ENCODE measurements at regions not wholly inside any gene's neighbourhood (a gene's known extent, or its start where the extent isn't known, plus 50 kb on each side); places are given as distances from the start of the nearest gene placed in this dataset.

- no peaks in the 10 kb centered on the region for H3K79me2 ChIP-seq
- no peak overlapping the region for H3K4me3 ChIP-seq
- TF ChIP-seq EZH2phosphoT487 (IDR thresholded peaks at IDR 0.05; ENCODE audit: low read depth, severe bottlenecking, unreplicated experiment) (no peak), EZH2 (IDR thresholded peaks at IDR 0.05; ENCODE audit: borderline replicate concordance) (no peak)
- TF ChIP-seq, protein P1, sequence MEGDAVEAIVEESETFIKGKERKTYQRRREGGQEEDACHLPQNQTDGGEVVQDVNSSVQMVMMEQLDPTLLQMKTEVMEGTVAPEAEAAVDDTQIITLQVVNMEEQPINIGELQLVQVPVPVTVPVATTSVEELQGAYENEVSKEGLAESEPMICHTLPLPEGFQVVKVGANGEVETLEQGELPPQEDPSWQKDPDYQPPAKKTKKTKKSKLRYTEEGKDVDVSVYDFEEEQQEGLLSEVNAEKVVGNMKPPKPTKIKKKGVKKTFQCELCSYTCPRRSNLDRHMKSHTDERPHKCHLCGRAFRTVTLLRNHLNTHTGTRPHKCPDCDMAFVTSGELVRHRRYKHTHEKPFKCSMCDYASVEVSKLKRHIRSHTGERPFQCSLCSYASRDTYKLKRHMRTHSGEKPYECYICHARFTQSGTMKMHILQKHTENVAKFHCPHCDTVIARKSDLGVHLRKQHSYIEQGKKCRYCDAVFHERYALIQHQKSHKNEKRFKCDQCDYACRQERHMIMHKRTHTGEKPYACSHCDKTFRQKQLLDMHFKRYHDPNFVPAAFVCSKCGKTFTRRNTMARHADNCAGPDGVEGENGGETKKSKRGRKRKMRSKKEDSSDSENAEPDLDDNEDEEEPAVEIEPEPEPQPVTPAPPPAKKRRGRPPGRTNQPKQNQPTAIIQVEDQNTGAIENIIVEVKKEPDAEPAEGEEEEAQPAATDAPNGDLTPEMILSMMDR (IDR thresholded peaks at IDR 0.05; ENCODE audit: poor library complexity): no peak
- H4K20me1 ChIP-seq (ENCODE audit: insufficient read depth, poor library complexity, severe bottlenecking): no peaks in the 10 kb centered on the region
- DNase-seq (ENCODE audit: low spot score): no peak
- no peak overlapping the region for H2AFZ ChIP-seq
- no peaks in the 10 kb centered on the region for H3K27me3 ChIP-seq
- H3K9me3 ChIP-seq (ENCODE audit: low read depth): no peaks in the 10 kb centered on the region
- no peak overlapping the region for H3K27ac ChIP-seq
- no peak overlapping the region for H3K4me2 ChIP-seq
- no peaks in the 10 kb centered on the region for H3K9me2 ChIP-seq (replicated peaks; ENCODE audit: insufficient read depth)
- H3K36me3 ChIP-seq (replicated peaks; ENCODE audit: insufficient read depth, low read depth): no peaks in the 10 kb centered on the region
- H3K4me1 ChIP-seq (ENCODE audit: insufficient read depth): no peaks in the 10 kb centered on the region
Measured at GRCh38 chr4:96531836-96532235, 691.9 kb downstream of the PDHA2 start.

- DNase-seq (ENCODE audit: low spot score): no peak
- Histone ChIP-seq H3K9me3 (ENCODE audit: low read depth) (no peaks in the 10 kb centered on the region), H3K79me2 (no peaks in the 10 kb centered on the region), H3K4me1 (ENCODE audit: insufficient read depth) (no peaks in the 10 kb centered on the region), H4K20me1 (ENCODE audit: insufficient read depth, poor library complexity, severe bottlenecking) (no peaks in the 10 kb centered on the region), H3K9me2 (replicated peaks; ENCODE audit: insufficient read depth) (no peaks in the 10 kb centered on the region), H3K36me3 (replicated peaks; ENCODE audit: insufficient read depth, low read depth) (no peaks in the 10 kb centered on the region), H3K27ac (no peak overlapping the region), H3K4me2 (no peak overlapping the region), H3K27me3 (no peaks in the 10 kb centered on the region), H2AFZ (no peak overlapping the region), H3K4me3 (no peak overlapping the region)
- WGBS (ENCODE audit: low lambda C conversion rate, missing lambda C conversion rate): 100% methylated on average over 2 of the region's 2 CpGs
- TF ChIP-seq EZH2phosphoT487 (IDR thresholded peaks at IDR 0.05; ENCODE audit: low read depth, severe bottlenecking, unreplicated experiment): no peak
- TF ChIP-seq, protein P1 (IDR thresholded peaks at IDR 0.05; ENCODE audit: poor library complexity): no peak
- TF ChIP-seq EZH2 (IDR thresholded peaks at IDR 0.05; ENCODE audit: borderline replicate concordance): no peak
Measured at GRCh38 chr4:96543346-96543745, 703.5 kb downstream of the PDHA2 start.

- no peaks in the 10 kb centered on the region for H3K4me1 ChIP-seq (ENCODE audit: insufficient read depth)
- 96% methylated on average over 2 of the region's 2 CpGs for WGBS (ENCODE audit: low lambda C conversion rate, missing lambda C conversion rate)
- TF ChIP-seq EZH2 (IDR thresholded peaks at IDR 0.05; ENCODE audit: borderline replicate concordance): no peak
- TF ChIP-seq EZH2phosphoT487 (IDR thresholded peaks at IDR 0.05; ENCODE audit: low read depth, severe bottlenecking, unreplicated experiment): no peak
- TF ChIP-seq, protein P1 (IDR thresholded peaks at IDR 0.05; ENCODE audit: poor library complexity): no peak
- H3K9me2 ChIP-seq (replicated peaks; ENCODE audit: insufficient read depth): no peaks in the 10 kb centered on the region
- no peaks in the 10 kb centered on the region for H3K36me3 ChIP-seq (replicated peaks; ENCODE audit: insufficient read depth, low read depth)
- no peaks in the 10 kb centered on the region for H3K27me3 ChIP-seq
- no peak overlapping the region for H2AFZ ChIP-seq
- no peak for DNase-seq (ENCODE audit: low spot score)
- H3K9me3 ChIP-seq (ENCODE audit: low read depth): no peaks in the 10 kb centered on the region
- H3K4me3 ChIP-seq: no peak overlapping the region
- no peaks in the 10 kb centered on the region for H4K20me1 ChIP-seq (ENCODE audit: insufficient read depth, poor library complexity, severe bottlenecking)
- no peak overlapping the region for H3K4me2 ChIP-seq
- H3K27ac ChIP-seq: no peak overlapping the region
- H3K79me2 ChIP-seq: no peaks in the 10 kb centered on the region
Measured at GRCh38 chr4:96558466-96558865, 718.6 kb downstream of the PDHA2 start.

DNA sequence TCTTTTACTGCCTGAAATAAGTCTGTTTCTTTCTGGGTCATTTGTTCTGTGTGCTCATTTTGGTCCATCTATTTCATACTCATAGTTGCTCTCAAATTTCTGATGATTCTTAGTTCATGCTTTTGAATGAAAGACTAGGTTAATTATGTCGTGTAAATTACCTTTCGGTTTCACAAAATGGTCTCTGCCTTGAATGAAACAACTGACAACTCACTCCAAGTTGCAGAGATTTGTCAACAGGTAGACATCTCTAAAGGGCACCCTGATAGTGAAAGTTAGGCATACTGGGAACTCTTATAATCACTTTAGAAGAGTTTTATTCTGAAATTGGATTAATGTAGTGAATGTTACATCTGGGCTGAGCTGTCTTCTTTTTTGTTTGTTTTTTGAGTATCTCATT is 726.9 kb downstream of the PDHA2 start:
- H2AFZ ChIP-seq: no peak overlapping the region
- no peaks in the 10 kb centered on the region for H3K36me3 ChIP-seq (replicated peaks; ENCODE audit: insufficient read depth, low read depth)
- no peaks in the 10 kb centered on the region for H3K9me3 ChIP-seq (ENCODE audit: low read depth)
- no peaks in the 10 kb centered on the region for H3K4me1 ChIP-seq (ENCODE audit: insufficient read depth)
- no peaks in the 10 kb centered on the region for H4K20me1 ChIP-seq (ENCODE audit: insufficient read depth, poor library complexity, severe bottlenecking)
- no peaks in the 10 kb centered on the region for H3K79me2 ChIP-seq
- no peak overlapping the region for H3K4me3 ChIP-seq
- WGBS (ENCODE audit: low lambda C conversion rate, missing lambda C conversion rate): 95% methylated on average over 2 of the region's 2 CpGs
- TF ChIP-seq EZH2 (IDR thresholded peaks at IDR 0.05; ENCODE audit: borderline replicate concordance) (no peak), EZH2phosphoT487 (IDR thresholded peaks at IDR 0.05; ENCODE audit: low read depth, severe bottlenecking, unreplicated experiment) (no peak)
- TF ChIP-seq, protein P1 (IDR thresholded peaks at IDR 0.05; ENCODE audit: poor library complexity): no peak
- no peak for DNase-seq (ENCODE audit: low spot score)
- no peak overlapping the region for H3K4me2 ChIP-seq
- H3K9me2 ChIP-seq (replicated peaks; ENCODE audit: insufficient read depth): no peaks in the 10 kb centered on the region
- H3K27ac ChIP-seq: no peak overlapping the region
- H3K27me3 ChIP-seq: no peaks in the 10 kb centered on the region
